Lower leg skin (tissue), 3 donors: ENCODE measurements at regions not wholly inside any gene's neighbourhood (a gene's known extent, or its start where the extent isn't known, plus 50 kb on each side); places are given as distances from the start of the nearest gene placed in this dataset.

Experiments used
- CTCF ChIP-seq, 3 donors: fragments of 450-650 bp; IDR thresholded peaks; one replicate each; pipeline ENCODE4 v1.5.1; 2016; ENCODE audit warnings: antibody characterized with exemption in 3 of 3, mild to moderate bottlenecking in 3 of 3, moderate library complexity in 2 of 3
- POLR2A ChIP-seq, 2 donors: fragments of 450-650 bp; IDR thresholded peaks; one replicate each; pipeline ENCODE4 v1.6.1; 2016 to 2017; ENCODE audit warnings: antibody characterized with exemption in 2 of 2, mild to moderate bottlenecking in 1 of 2, moderate library complexity in 1 of 2

GRCh38 chr12:94849411-94849976 is 154.0 kb downstream of the NDUFA12 start:
- no peak for TF ChIP-seq CTCF (IDR thresholded peaks at IDR 0.05)
- TF ChIP-seq POLR2A (IDR thresholded peaks at IDR 0.05), result no peak
